ENCODE measurements at regions not wholly inside any gene's neighbourhood (a gene's known extent, or its start where the extent isn't known, plus 50 kb on each side); places are given as distances from the start of the nearest gene placed in this dataset.

GRCh38 chr10:64376167-64376566, 855.0 kb downstream of the REEP3 start:
- H3K36me3 ChIP-seq (ENCODE audit: insufficient read depth, low read depth, low read length), result no peaks in the 10 kb centered on the region
- no peak overlapping the region for H3K9ac ChIP-seq (ENCODE audit: low read depth, low read length)
- no peaks in the 10 kb centered on the region for H3K9me3 ChIP-seq (ENCODE audit: insufficient read depth, low read depth, low read length)
- H3K27me3 ChIP-seq (ENCODE audit: insufficient read depth, low read length), result no peaks in the 10 kb centered on the region
- no peak overlapping the region for H3K27ac ChIP-seq (ENCODE audit: low read length)
- no peak overlapping the region for H3K4me3 ChIP-seq (ENCODE audit: low read length)
- H3K4me1 ChIP-seq (ENCODE audit: insufficient read depth, low read length), result no peaks in the 10 kb centered on the region

GRCh38 chr10:64379898-64380297, 858.7 kb downstream of the REEP3 start:
- no peaks in the 10 kb centered on the region for H3K27me3 ChIP-seq (ENCODE audit: insufficient read depth, low read length)
- H3K27ac ChIP-seq (ENCODE audit: low read length), result no peak overlapping the region
- H3K36me3 ChIP-seq (ENCODE audit: insufficient read depth, low read depth, low read length), result no peaks in the 10 kb centered on the region
- no peak overlapping the region for H3K4me3 ChIP-seq (ENCODE audit: low read length)
- H3K9me3 ChIP-seq (ENCODE audit: insufficient read depth, low read depth, low read length), result peaks cover 8% of the 10 kb centered on the region
- H3K4me1 ChIP-seq (ENCODE audit: insufficient read depth, low read length), result peaks cover 2% of the 10 kb centered on the region; the same call in 1 of the 2 replicates
- no peak overlapping the region for H3K9ac ChIP-seq (ENCODE audit: low read depth, low read length)

DNA sequence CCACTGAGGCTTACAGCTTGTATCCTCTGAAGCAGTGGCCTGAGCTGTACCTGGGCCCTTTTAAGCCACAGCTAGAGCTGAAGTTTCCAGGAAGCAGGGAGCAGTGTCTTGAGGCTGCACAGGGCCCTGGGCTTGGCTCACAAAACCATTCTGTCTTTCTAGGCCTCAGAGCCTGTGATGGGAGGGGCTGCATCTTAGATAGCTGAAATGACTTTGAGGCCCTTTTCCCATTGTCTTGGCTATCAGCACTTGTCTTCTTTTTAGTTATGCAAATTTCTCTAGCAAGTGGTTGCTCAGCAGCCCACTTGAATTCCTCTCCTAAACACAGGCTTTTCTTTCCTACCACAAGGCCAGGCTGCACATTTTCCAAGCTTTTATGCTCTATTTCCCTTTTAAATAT, 864.2 kb downstream of the REEP3 start:
- H3K4me3 ChIP-seq (ENCODE audit: low read length), result peak overlapping the region; percentile 27
- peaks cover 15% of the 10 kb centered on the region; the same call in 1 of the 2 replicates for H3K4me1 ChIP-seq (ENCODE audit: insufficient read depth, low read length)
- peaks cover 10% of the 10 kb centered on the region for H3K9me3 ChIP-seq (ENCODE audit: insufficient read depth, low read depth, low read length)
- peak overlapping the region; percentile 79 for H3K27ac ChIP-seq (ENCODE audit: low read length)
- peak overlapping the region; percentile 46; the same call in 1 of the 2 replicates for H3K9ac ChIP-seq (ENCODE audit: low read depth, low read length)
- H3K27me3 ChIP-seq (ENCODE audit: insufficient read depth, low read length), result no peaks in the 10 kb centered on the region
- H3K36me3 ChIP-seq (ENCODE audit: insufficient read depth, low read depth, low read length), result no peaks in the 10 kb centered on the region

DNA sequence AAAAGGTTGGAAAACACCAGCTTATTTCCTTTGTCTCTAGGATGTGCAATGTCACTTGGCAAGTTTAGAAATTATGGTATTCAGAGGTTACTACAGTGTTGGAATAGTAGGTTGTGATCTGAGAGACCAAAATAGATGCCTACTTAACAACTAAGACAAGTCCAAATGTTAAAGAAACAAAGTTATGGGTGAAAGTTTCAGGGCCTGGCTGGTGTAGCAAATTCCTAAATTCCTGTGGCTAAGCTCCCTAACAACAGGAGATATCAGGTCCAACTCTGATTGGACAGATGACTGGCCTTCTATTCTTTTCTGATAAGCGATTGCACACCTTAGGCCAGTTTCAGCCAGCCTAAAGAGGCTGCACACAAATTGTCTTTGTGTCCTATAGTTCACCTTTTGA, 873.5 kb downstream of the REEP3 start:
- H3K36me3 ChIP-seq (ENCODE audit: insufficient read depth, low read depth, low read length), result no peaks in the 10 kb centered on the region
- H3K9ac ChIP-seq (ENCODE audit: low read depth, low read length), result no peak overlapping the region
- H3K27me3 ChIP-seq (ENCODE audit: insufficient read depth, low read length), result no peaks in the 10 kb centered on the region
- no peak overlapping the region for H3K27ac ChIP-seq (ENCODE audit: low read length)
- no peak overlapping the region for H3K4me3 ChIP-seq (ENCODE audit: low read length)
- H3K4me1 ChIP-seq (ENCODE audit: insufficient read depth, low read length), result peaks cover 9% of the 10 kb centered on the region
- no peaks in the 10 kb centered on the region for H3K9me3 ChIP-seq (ENCODE audit: insufficient read depth, low read depth, low read length)

DNA sequence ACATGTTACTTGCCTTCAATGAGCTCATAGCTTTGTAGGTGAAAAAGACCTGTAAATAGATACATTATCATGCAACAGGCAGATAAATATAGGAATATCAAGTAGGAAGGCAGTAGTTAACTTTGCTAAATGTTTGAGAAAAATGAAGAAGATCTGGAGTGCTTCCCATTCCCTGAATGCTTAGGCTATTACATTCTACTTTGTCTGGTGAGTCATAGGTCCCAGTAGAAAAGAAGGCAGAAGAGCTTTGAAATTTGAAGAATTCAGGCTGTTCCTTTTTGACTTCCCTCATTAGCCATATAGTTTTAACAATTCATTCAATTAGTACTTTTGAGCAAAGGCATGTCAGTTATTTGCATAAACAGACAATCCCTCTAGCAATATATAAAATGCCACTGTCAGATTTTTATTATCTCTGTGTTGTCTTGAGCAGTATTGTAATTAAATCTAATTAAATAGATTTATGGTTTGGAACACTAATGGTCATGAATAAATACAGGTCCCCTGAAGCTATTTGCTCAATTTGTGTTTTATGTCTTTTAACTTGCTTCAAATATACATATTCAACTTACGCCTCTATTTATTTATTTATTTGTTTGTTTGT, 875.0 kb downstream of the REEP3 start:
- no peak overlapping the region for H3K4me3 ChIP-seq (ENCODE audit: low read length)
- no peaks in the 10 kb centered on the region for H3K36me3 ChIP-seq (ENCODE audit: insufficient read depth, low read depth, low read length)
- H3K9me3 ChIP-seq (ENCODE audit: insufficient read depth, low read depth, low read length), result no peaks in the 10 kb centered on the region
- H3K4me1 ChIP-seq (ENCODE audit: insufficient read depth, low read length), result peaks cover 9% of the 10 kb centered on the region
- no peaks in the 10 kb centered on the region for H3K27me3 ChIP-seq (ENCODE audit: insufficient read depth, low read length)
- no peak overlapping the region for H3K27ac ChIP-seq (ENCODE audit: low read length)
- H3K9ac ChIP-seq (ENCODE audit: low read depth, low read length), result no peak overlapping the region

GRCh38 chr10:64397125-64397524, 875.9 kb downstream of the REEP3 start:
- Histone ChIP-seq H3K27ac (ENCODE audit: low read length) (no peak overlapping the region), H3K36me3 (ENCODE audit: insufficient read depth, low read depth, low read length) (no peaks in the 10 kb centered on the region), H3K4me1 (ENCODE audit: insufficient read depth, low read length) (peaks cover 9% of the 10 kb centered on the region), H3K27me3 (ENCODE audit: insufficient read depth, low read length) (no peaks in the 10 kb centered on the region), H3K9ac (ENCODE audit: low read depth, low read length) (no peak overlapping the region), H3K4me3 (ENCODE audit: low read length) (no peak overlapping the region), H3K9me3 (ENCODE audit: insufficient read depth, low read depth, low read length) (no peaks in the 10 kb centered on the region)

DNA sequence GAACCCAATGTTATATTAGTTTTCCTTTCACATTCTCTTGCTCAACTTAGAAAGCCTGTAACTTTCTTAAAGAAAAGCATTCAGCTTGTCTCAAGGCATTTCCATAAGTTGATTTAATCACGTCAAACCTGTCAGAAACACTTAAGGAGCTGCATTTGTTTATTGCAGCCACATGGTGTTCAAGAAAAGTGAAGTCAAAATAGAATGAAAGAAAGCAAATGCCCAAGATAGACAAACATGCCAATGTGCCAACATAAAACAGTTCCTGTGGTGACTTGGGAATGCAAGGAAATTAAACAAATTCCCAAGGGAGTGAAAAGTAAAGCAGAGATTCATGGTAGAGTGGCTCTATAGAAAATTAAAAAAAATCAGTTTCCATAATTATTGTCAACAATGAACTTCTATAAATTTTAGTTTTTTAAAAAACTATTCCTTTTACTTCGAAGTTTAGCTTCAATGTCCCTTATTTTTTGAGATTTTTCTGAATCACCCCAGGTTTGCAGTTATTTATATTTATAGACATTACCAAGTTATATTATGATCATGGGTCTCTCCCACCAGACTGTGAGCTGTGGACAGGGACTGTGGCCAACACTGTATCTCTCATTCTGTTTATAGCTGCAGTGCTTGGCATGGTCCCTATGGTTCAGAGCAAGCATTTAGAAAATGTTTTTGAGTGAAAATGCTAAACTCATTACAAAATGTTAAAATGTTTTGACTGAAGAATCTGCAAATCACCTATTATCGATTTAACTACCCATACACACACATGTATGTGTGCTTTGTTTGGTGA, 887.4 kb downstream of the REEP3 start:
- no peak overlapping the region for H3K4me3 ChIP-seq (ENCODE audit: low read length)
- no peak overlapping the region for H3K9ac ChIP-seq (ENCODE audit: low read depth, low read length)
- no peaks in the 10 kb centered on the region for H3K27me3 ChIP-seq (ENCODE audit: insufficient read depth, low read length)
- H3K4me1 ChIP-seq (ENCODE audit: insufficient read depth, low read length), result no peaks in the 10 kb centered on the region
- H3K36me3 ChIP-seq (ENCODE audit: insufficient read depth, low read depth, low read length), result no peaks in the 10 kb centered on the region
- no peak overlapping the region for H3K27ac ChIP-seq (ENCODE audit: low read length)
- H3K9me3 ChIP-seq (ENCODE audit: insufficient read depth, low read depth, low read length), result no peaks in the 10 kb centered on the region

DNA sequence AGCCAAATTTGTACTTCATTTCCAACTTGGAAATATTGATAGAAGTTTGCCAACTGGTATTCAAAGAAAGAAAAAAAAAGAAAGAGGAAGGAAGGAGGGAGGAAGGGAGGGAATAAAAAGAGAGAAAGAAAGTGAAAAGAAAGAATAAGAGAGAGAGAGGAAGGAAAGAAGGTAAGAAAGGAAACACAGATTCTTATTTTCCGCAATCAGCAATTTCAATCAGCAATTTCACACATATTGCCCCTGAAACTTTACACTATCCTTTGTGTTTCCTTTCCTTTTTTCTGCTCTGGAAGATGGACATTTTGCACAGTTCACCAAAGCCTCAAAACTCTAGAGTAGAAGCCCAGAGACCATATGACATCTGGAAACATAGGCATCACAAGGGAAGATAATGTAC, 888.1 kb downstream of the REEP3 start:
- Histone ChIP-seq H3K9me3 (ENCODE audit: insufficient read depth, low read depth, low read length) (no peaks in the 10 kb centered on the region), H3K36me3 (ENCODE audit: insufficient read depth, low read depth, low read length) (no peaks in the 10 kb centered on the region), H3K4me3 (ENCODE audit: low read length) (no peak overlapping the region), H3K4me1 (ENCODE audit: insufficient read depth, low read length) (no peaks in the 10 kb centered on the region), H3K27me3 (ENCODE audit: insufficient read depth, low read length) (no peaks in the 10 kb centered on the region), H3K27ac (ENCODE audit: low read length) (no peak overlapping the region), H3K9ac (ENCODE audit: low read depth, low read length) (no peak overlapping the region)

- H3K27me3 ChIP-seq (ENCODE audit: insufficient read depth, low read length), result no peaks in the 10 kb centered on the region
- H3K36me3 ChIP-seq (ENCODE audit: insufficient read depth, low read depth, low read length), result no peaks in the 10 kb centered on the region
- H3K4me1 ChIP-seq (ENCODE audit: insufficient read depth, low read length), result no peaks in the 10 kb centered on the region
- no peak overlapping the region for H3K9ac ChIP-seq (ENCODE audit: low read depth, low read length)
- no peak overlapping the region for H3K4me3 ChIP-seq (ENCODE audit: low read length)
- no peaks in the 10 kb centered on the region for H3K9me3 ChIP-seq (ENCODE audit: insufficient read depth, low read depth, low read length)
- H3K27ac ChIP-seq (ENCODE audit: low read length), result no peak overlapping the region
These were observed 894.8 kb downstream of the REEP3 start for GRCh38 chr10:64416011-64416410.

- Histone ChIP-seq H3K9me3 (ENCODE audit: insufficient read depth, low read depth, low read length) (no peaks in the 10 kb centered on the region), H3K4me3 (ENCODE audit: low read length) (no peak overlapping the region), H3K4me1 (ENCODE audit: insufficient read depth, low read length) (no peaks in the 10 kb centered on the region), H3K36me3 (ENCODE audit: insufficient read depth, low read depth, low read length) (no peaks in the 10 kb centered on the region), H3K9ac (ENCODE audit: low read depth, low read length) (no peak overlapping the region), H3K27me3 (ENCODE audit: insufficient read depth, low read length) (no peaks in the 10 kb centered on the region), H3K27ac (ENCODE audit: low read length) (no peak overlapping the region)
These were observed 898.3 kb downstream of the REEP3 start for GRCh38 chr10:64419461-64419860.

DNA sequence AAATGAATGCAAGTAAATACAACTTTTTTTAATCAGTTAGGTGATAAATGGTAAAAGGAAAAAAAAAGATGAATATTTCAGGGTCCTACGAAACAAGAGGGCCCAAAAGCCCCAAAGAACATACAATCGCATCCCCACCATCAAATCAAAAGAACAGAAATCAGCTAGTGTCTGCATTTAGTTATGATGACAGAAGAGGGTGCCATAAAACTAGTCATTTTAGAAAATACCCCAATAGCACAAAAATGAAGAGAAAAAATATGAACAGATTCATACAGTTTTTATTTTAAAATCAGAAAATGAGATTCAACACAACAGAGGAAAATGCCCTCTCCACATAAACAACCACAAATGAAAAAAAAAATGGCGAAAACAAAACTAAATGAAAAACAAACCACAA, 905.5 kb downstream of the REEP3 start:
- no peaks in the 10 kb centered on the region for H3K9me3 ChIP-seq (ENCODE audit: insufficient read depth, low read depth, low read length)
- H3K4me3 ChIP-seq (ENCODE audit: low read length), result no peak overlapping the region
- peaks cover 3% of the 10 kb centered on the region; the same call in 1 of the 2 replicates for H3K4me1 ChIP-seq (ENCODE audit: insufficient read depth, low read length)
- H3K27me3 ChIP-seq (ENCODE audit: insufficient read depth, low read length), result no peaks in the 10 kb centered on the region
- H3K36me3 ChIP-seq (ENCODE audit: insufficient read depth, low read depth, low read length), result no peaks in the 10 kb centered on the region
- H3K27ac ChIP-seq (ENCODE audit: low read length), result no peak overlapping the region
- H3K9ac ChIP-seq (ENCODE audit: low read depth, low read length), result no peak overlapping the region

GRCh38 chr10:64430690-64431323, 909.6 kb downstream of the REEP3 start:
- no peak overlapping the region for H3K4me3 ChIP-seq (ENCODE audit: low read length)
- no peaks in the 10 kb centered on the region for H3K27me3 ChIP-seq (ENCODE audit: insufficient read depth, low read length)
- no peaks in the 10 kb centered on the region for H3K36me3 ChIP-seq (ENCODE audit: insufficient read depth, low read depth, low read length)
- H3K4me1 ChIP-seq (ENCODE audit: insufficient read depth, low read length), result peaks cover 3% of the 10 kb centered on the region; the same call in 1 of the 2 replicates
- no peak overlapping the region for H3K27ac ChIP-seq (ENCODE audit: low read length)
- H3K9ac ChIP-seq (ENCODE audit: low read depth, low read length), result no peak overlapping the region
- H3K9me3 ChIP-seq (ENCODE audit: insufficient read depth, low read depth, low read length), result no peaks in the 10 kb centered on the region; the same call in 1 of the 2 replicates

All from iPS-20b (cell line).